Neural cell (in vitro differentiated cells): ENCODE measurements at regions not wholly inside any gene's neighbourhood (a gene's known extent, or its start where the extent isn't known, plus 50 kb on each side); places are given as distances from the start of the nearest gene placed in this dataset.

ENCODE experiments used
- H2AFZ ChIP-seq: fragments of 200-600, 300-800 bp; sonication (generic), shearing (Covaris generic); 2 replicates; pipeline ENCODE4 v1.6.0; 2014; ENCODE audit warnings: low read depth, mild to moderate bottlenecking, antibody characterized with exemption, low read length, moderate library complexity
- H3F3A ChIP-seq: fragments of 200-600 bp; shearing (Covaris generic); 2 replicates; pipeline ENCODE4 v1.6.1; 2016; ENCODE audit warnings: mild to moderate bottlenecking, moderate library complexity, mixed read lengths, antibody characterized with exemption, low read length; ENCODE audit not compliant: insufficient read depth, poor library complexity, severe bottlenecking
- H3K27ac ChIP-seq: fragments of 200-600, 300-800 bp; sonication (generic), shearing (Covaris generic); 2 replicates; pipeline ENCODE4 v1.5.1; 2014; ENCODE audit warnings: mild to moderate bottlenecking, low read length, moderate library complexity
- H3K27me3 ChIP-seq: fragments of 300-800, 200-600 bp; sonication (generic), shearing (Covaris generic); 2 replicates; pipeline ENCODE4 v1.6.0; 2014; ENCODE audit warnings: mild to moderate bottlenecking, low read depth, low read length, moderate library complexity; ENCODE audit not compliant: insufficient read depth
- H3K36me3 ChIP-seq: fragments of 300-800, 200-600 bp; sonication (generic), shearing (Covaris generic); 2 replicates; pipeline ENCODE4 v1.5.1; 2014; ENCODE audit warnings: mild to moderate bottlenecking, antibody characterized with exemption, low read length, moderate library complexity; ENCODE audit not compliant: insufficient read depth
- H3K4me2 ChIP-seq: fragments of 300-800, 200-600 bp; sonication (generic), shearing (Covaris generic); 2 replicates; pipeline ENCODE4 v1.6.0; 2014; ENCODE audit warnings: mild to moderate bottlenecking, low read length
- H3K4me3 ChIP-seq: fragments of 300-800, 200-600 bp; sonication (generic), shearing (Covaris generic); 2 replicates; pipeline ENCODE4 v1.5.1; 2014; ENCODE audit warnings: mild to moderate bottlenecking, low read length, moderate library complexity
- H3K79me2 ChIP-seq: fragments of 200-600 bp; shearing (Covaris generic); replicated peaks from 2 replicates; pipeline ENCODE4 v1.6.0; 2014; ENCODE audit warnings: mild to moderate bottlenecking, low read length, moderate library complexity; ENCODE audit not compliant: insufficient read depth
- H3K9ac ChIP-seq: fragments of 300-800, 200-600 bp; sonication (generic), shearing (Covaris generic); 2 replicates; pipeline ENCODE4 v1.6.1; 2016; ENCODE audit warnings: mild to moderate bottlenecking, low read length, mixed read lengths
- H3K9me2 ChIP-seq: fragments of 200-600 bp; shearing (Covaris generic); 2 replicates; pipeline ENCODE4 v1.6.1; 2016; ENCODE audit warnings: mild to moderate bottlenecking, low read length, mixed read lengths; ENCODE audit not compliant: insufficient read depth
- H3K9me3 ChIP-seq: fragments of 200-600, 300-800 bp; sonication (generic), shearing (Covaris generic); 2 replicates; pipeline ENCODE4 v1.6.1; 2016; ENCODE audit warnings: mild to moderate bottlenecking, mixed run types, low read length, moderate library complexity, mixed read lengths
- H4K20me1 ChIP-seq: fragments of 200-600 bp; shearing (Covaris generic); 2 replicates; pipeline ENCODE4 v1.6.1; 2016; ENCODE audit warnings: mild to moderate bottlenecking, mixed run types; ENCODE audit not compliant: insufficient read depth
- CTCF ChIP-seq: fragments of 450-650 bp; IDR thresholded peaks from 2 replicates; pipeline ENCODE4 v1.5.1; 2014; ENCODE audit warnings: antibody characterized with exemption, mild to moderate bottlenecking, moderate library complexity; ENCODE audit not compliant: poor library complexity, severe bottlenecking
- EP300 ChIP-seq: fragments of 450-650 bp; conservative IDR thresholded peaks from 2 replicates; pipeline ENCODE4 v1.6.1; 2014; ENCODE audit warnings: antibody characterized with exemption, mild to moderate bottlenecking, moderate library complexity; ENCODE audit not compliant: poor library complexity, severe bottlenecking
- EZH2 ChIP-seq: fragments of 200-600, 300-800 bp; shearing (Covaris generic), sonication (generic); IDR thresholded peaks from 2 replicates; pipeline ENCODE4 v1.6.1; 2014; ENCODE audit warnings: antibody characterized with exemption, low read length, borderline replicate concordance, mild to moderate bottlenecking; ENCODE audit not compliant: insufficient read depth, poor library complexity, severe bottlenecking
- MXI1 ChIP-seq: fragments of 450-650 bp; conservative IDR thresholded peaks from 2 replicates; pipeline ENCODE4 v1.6.1; 2014; ENCODE audit warnings: antibody characterized with exemption, mild to moderate bottlenecking; ENCODE audit not compliant: poor library complexity, severe bottlenecking
- POLR2AphosphoS5 ChIP-seq: IDR thresholded peaks from 2 replicates; pipeline ENCODE4 v1.6.1; 2012
- RAD21 ChIP-seq: fragments of 450-650 bp; conservative IDR thresholded peaks from 2 replicates; pipeline ENCODE4 v1.6.1; 2014; ENCODE audit warnings: antibody characterized with exemption, mild to moderate bottlenecking, moderate library complexity
- SMC3 ChIP-seq: fragments of 450-650 bp; conservative IDR thresholded peaks from 2 replicates; pipeline ENCODE4 v1.6.1; 2014; ENCODE audit warnings: antibody characterized with exemption, mild to moderate bottlenecking, moderate library complexity; ENCODE audit not compliant: poor library complexity
- TAF1 ChIP-seq: IDR thresholded peaks from 2 replicates; pipeline ENCODE4 v1.6.1; 2012; ENCODE audit warnings: low read depth
- TF ChIP-seq, protein P1 (sequence below): IDR thresholded peaks from 2 replicates; pipeline ENCODE4 v1.6.1; 2012; ENCODE audit warnings: borderline replicate concordance

DNA sequence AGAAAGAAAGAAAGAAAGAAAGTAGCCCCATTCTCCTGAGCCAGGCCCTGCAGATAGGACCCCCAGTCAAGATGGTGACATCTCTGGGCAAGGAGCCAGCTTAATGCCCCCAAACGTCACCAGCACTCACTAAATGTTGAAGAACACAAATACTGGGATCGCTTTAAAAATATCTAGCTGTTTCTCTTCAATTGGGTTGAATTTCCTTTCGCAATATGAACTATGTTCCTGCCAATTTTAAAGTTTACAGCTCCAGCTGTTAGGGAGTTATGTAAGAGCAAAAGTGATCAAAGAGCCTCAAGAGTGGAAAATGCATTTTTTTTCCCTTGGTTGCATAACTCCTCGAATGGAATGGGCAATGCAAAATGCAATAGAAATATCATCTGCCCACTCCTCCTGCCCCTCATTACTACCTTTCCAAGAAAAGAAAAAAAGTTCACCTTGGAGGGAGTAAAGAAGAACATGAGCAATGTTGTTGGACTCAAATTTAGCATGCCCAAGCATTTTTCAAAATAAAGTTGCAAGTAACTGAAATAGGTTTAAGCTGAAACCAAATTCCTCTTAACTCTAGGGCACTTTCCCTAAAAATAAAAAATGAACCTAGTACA, 244.2 kb upstream of the PIK3R1 start:
- TF ChIP-seq POLR2AphosphoS5 (no peak), CTCF (no peak), EP300 (no peak), SMC3 (no peak), TAF1 (no peak), RAD21 (no peak), MXI1 (no peak), EZH2 (no peak)
- TF ChIP-seq, protein P1, sequence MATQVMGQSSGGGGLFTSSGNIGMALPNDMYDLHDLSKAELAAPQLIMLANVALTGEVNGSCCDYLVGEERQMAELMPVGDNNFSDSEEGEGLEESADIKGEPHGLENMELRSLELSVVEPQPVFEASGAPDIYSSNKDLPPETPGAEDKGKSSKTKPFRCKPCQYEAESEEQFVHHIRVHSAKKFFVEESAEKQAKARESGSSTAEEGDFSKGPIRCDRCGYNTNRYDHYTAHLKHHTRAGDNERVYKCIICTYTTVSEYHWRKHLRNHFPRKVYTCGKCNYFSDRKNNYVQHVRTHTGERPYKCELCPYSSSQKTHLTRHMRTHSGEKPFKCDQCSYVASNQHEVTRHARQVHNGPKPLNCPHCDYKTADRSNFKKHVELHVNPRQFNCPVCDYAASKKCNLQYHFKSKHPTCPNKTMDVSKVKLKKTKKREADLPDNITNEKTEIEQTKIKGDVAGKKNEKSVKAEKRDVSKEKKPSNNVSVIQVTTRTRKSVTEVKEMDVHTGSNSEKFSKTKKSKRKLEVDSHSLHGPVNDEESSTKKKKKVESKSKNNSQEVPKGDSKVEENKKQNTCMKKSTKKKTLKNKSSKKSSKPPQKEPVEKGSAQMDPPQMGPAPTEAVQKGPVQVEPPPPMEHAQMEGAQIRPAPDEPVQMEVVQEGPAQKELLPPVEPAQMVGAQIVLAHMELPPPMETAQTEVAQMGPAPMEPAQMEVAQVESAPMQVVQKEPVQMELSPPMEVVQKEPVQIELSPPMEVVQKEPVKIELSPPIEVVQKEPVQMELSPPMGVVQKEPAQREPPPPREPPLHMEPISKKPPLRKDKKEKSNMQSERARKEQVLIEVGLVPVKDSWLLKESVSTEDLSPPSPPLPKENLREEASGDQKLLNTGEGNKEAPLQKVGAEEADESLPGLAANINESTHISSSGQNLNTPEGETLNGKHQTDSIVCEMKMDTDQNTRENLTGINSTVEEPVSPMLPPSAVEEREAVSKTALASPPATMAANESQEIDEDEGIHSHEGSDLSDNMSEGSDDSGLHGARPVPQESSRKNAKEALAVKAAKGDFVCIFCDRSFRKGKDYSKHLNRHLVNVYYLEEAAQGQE, result no peak
- Histone ChIP-seq H3K4me2 (no peak overlapping the region), H3K79me2 (no peaks in the 10 kb centered on the region), H3K9me2 (no peaks in the 10 kb centered on the region), H3K9ac (no peak overlapping the region), H4K20me1 (no peaks in the 10 kb centered on the region), H3K9me3 (no peaks in the 10 kb centered on the region), H3K4me3 (no peak overlapping the region), H3K27ac (no peak overlapping the region), H3F3A (no peaks in the 10 kb centered on the region), H3K27me3 (no peaks in the 10 kb centered on the region), H3K36me3 (no peaks in the 10 kb centered on the region), H2AFZ (no peak overlapping the region)

DNA sequence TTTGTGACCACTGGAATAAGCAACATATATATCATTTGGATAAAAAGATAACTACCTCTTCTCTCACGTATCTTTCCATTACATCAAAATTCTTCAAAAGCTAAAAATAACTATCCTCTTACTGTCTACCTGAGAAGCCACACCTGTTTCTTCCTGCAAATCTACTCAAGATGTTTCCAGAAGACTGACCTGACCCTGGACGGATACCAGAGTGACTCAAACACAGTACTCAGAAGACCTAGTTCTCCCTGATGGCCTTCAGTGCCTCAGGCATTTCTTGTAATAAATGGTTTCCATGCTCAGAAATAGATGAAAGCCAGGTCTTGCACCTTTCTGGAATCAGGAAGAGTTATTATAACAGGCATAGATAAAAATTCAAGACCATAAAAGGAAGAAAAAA, 245.9 kb upstream of the PIK3R1 start:
- Histone ChIP-seq H3K9ac (no peak overlapping the region), H3K9me3 (no peaks in the 10 kb centered on the region), H3K9me2 (no peaks in the 10 kb centered on the region), H3K4me3 (no peak overlapping the region), H3F3A (no peaks in the 10 kb centered on the region), H3K36me3 (no peaks in the 10 kb centered on the region), H3K79me2 (no peaks in the 10 kb centered on the region), H3K27me3 (no peaks in the 10 kb centered on the region), H3K27ac (no peak overlapping the region), H4K20me1 (no peaks in the 10 kb centered on the region), H3K4me2 (no peak overlapping the region), H2AFZ (no peak overlapping the region)
- no peak for TF ChIP-seq EZH2
- TF ChIP-seq EP300, result no peak
- TF ChIP-seq TAF1, result no peak
- TF ChIP-seq MXI1, result no peak
- TF ChIP-seq RAD21, result no peak
- TF ChIP-seq, protein P1, result no peak
- no peak for TF ChIP-seq POLR2AphosphoS5
- TF ChIP-seq SMC3, result no peak
- TF ChIP-seq CTCF, result no peak
